Lower leg skin (tissue), 4 donors: ENCODE measurements at regions not wholly inside any gene's neighbourhood (a gene's known extent, or its start where the extent isn't known, plus 50 kb on each side); places are given as distances from the start of the nearest gene placed in this dataset.

Experiments used
- DNase-seq, 2 donors: peaks; one replicate each; pipeline ENCODE4 v3.0.0-alpha.2; 2019; ENCODE audit warnings: low spot score in 2 of 2
- H3K4me3 ChIP-seq: fragments of 200-600 bp; sonication (generic); 2 replicates; pipeline ENCODE4 v1.5.1; 2017; ENCODE audit warnings: mild to moderate bottlenecking, low read depth; ENCODE audit not compliant: poor library complexity, severe bottlenecking
- CTCF ChIP-seq, 3 donors: fragments of 450-650 bp; IDR thresholded peaks; one replicate each; pipeline ENCODE4 v1.5.1; 2016; ENCODE audit warnings: antibody characterized with exemption in 3 of 3, mild to moderate bottlenecking in 3 of 3, moderate library complexity in 2 of 3
- POLR2A ChIP-seq, 2 donors: fragments of 450-650 bp; IDR thresholded peaks; one replicate each; pipeline ENCODE4 v1.6.1; 2016 to 2017; ENCODE audit warnings: antibody characterized with exemption in 2 of 2, mild to moderate bottlenecking in 1 of 2, moderate library complexity in 1 of 2
- WGBS, 2 donors: methylation state at CpG; one replicate each; pipeline ENCODE4 v1.1.5; 2018; 5-methylcytosine and 5-hydroxymethylcytosine counted together
- intact Hi-C: fragments of 100-400 bp; cut with DNase I; formaldehyde crosslinking; loops from one replicate; pipeline ENCODE4 v1.15.0; 2023; ENCODE audit warnings: low total_unique reads

- intact Hi-C loops: no loop called here
- 33 to 46% methylated on average over 4 of the region's 4 CpGs for WGBS, 2 donors
- TF ChIP-seq POLR2A (IDR thresholded peaks at IDR 0.05) (no peak), CTCF (IDR thresholded peaks at IDR 0.05) (no peak)
- DNase-seq: no peak
- no peak overlapping the region for H3K4me3 ChIP-seq
These were observed 152.3 kb upstream of the TWIST2 start for GRCh38 chr2:238695538-238695937.

GRCh38 chr2:238696331-238696730 is 151.6 kb upstream of the TWIST2 start:
- intact Hi-C loops: no loop called here
- no peak for TF ChIP-seq CTCF (IDR thresholded peaks at IDR 0.05)
- TF ChIP-seq POLR2A (IDR thresholded peaks at IDR 0.05): no peak
- no peak for DNase-seq
- no peak overlapping the region for H3K4me3 ChIP-seq
- 81 to 94% methylated on average over 4 of the region's 4 CpGs for WGBS, 2 donors

- intact Hi-C loops: no loop called here
- no peak overlapping the region for H3K4me3 ChIP-seq
- TF ChIP-seq CTCF (IDR thresholded peaks at IDR 0.05): no peak
- TF ChIP-seq POLR2A (IDR thresholded peaks at IDR 0.05): no peak
- DNase-seq: no peak
- WGBS, 2 donors: 94 to 96% methylated on average over 3 of the region's 3 CpGs
These were observed 151.1 kb upstream of the TWIST2 start for GRCh38 chr2:238696786-238697185.

GRCh38 chr2:238697193-238698071 is 150.5 kb upstream of the TWIST2 start:
- intact Hi-C loops: no loop called here
- WGBS, 2 donors: 80 to 90% methylated on average over 19 to 20 of the region's 20 CpGs
- DNase-seq: peak; percentile 7 to 73
- no peak overlapping the region for H3K4me3 ChIP-seq
- TF ChIP-seq CTCF (IDR thresholded peaks at IDR 0.05) (no peak), POLR2A (IDR thresholded peaks at IDR 0.05) (no peak)

GRCh38 chr2:238698072-238698352 is 149.9 kb upstream of the TWIST2 start:
- TF ChIP-seq CTCF (IDR thresholded peaks at IDR 0.05) (no peak), POLR2A (IDR thresholded peaks at IDR 0.05) (no peak)
- intact Hi-C loops: no loop called here
- no peak overlapping the region for H3K4me3 ChIP-seq

More at GRCh38 chr2:238698072-238698352, 149.9 kb upstream of the TWIST2 start:
- DNase-seq: no peak
- WGBS, 2 donors: 66% methylated on average over 7 of the region's 7 CpGs
